NB4 (cell line): ENCODE measurements at regions not wholly inside any gene's neighbourhood (a gene's known extent, or its start where the extent isn't known, plus 50 kb on each side); places are given as distances from the start of the nearest gene placed in this dataset.

Experiments used
- MYC ChIP-seq: IDR thresholded peaks from 2 replicates; pipeline ENCODE4 v1.6.1; 2011; ENCODE audit warnings: low read depth, low read length
- POLR2A ChIP-seq: IDR thresholded peaks from 2 replicates; pipeline ENCODE4 v1.6.1; 2011; ENCODE audit warnings: mild to moderate bottlenecking; ENCODE audit not compliant: insufficient read length; ENCODE audit errors: extremely low read depth
- TF ChIP-seq, protein P1 (sequence below): IDR thresholded peaks from one replicate; pipeline ENCODE4 v1.5.1; 2012; ENCODE audit warnings: low read depth, low read length
- TF ChIP-seq, protein P2 (sequence below): IDR thresholded peaks from 2 replicates; pipeline ENCODE4 v1.6.1; 2011; ENCODE audit warnings: low read depth, low read length

DNA sequence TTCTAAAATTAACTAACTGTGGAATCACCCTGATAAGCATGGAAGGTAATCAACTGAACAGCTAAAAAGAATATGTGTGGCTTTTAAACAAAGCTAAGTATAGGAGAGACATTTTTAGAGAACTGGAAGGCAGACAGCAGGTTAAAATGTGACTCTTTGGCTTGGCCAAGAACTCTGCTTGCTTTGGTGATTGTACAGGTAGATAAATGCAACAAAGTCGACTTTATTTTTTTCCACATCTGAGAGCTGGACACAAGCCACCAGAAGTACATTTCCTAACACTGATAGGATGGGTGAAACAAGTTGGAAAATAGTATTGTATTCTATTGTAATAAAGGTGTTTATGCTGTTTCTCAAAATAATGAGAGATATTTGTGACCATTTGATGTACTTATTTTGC is 84.1 kb downstream of the RBMX2 start:
- TF ChIP-seq POLR2A (no peak), MYC (no peak)
- TF ChIP-seq, protein P1, sequence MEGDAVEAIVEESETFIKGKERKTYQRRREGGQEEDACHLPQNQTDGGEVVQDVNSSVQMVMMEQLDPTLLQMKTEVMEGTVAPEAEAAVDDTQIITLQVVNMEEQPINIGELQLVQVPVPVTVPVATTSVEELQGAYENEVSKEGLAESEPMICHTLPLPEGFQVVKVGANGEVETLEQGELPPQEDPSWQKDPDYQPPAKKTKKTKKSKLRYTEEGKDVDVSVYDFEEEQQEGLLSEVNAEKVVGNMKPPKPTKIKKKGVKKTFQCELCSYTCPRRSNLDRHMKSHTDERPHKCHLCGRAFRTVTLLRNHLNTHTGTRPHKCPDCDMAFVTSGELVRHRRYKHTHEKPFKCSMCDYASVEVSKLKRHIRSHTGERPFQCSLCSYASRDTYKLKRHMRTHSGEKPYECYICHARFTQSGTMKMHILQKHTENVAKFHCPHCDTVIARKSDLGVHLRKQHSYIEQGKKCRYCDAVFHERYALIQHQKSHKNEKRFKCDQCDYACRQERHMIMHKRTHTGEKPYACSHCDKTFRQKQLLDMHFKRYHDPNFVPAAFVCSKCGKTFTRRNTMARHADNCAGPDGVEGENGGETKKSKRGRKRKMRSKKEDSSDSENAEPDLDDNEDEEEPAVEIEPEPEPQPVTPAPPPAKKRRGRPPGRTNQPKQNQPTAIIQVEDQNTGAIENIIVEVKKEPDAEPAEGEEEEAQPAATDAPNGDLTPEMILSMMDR, result no peak
- TF ChIP-seq, protein P2, sequence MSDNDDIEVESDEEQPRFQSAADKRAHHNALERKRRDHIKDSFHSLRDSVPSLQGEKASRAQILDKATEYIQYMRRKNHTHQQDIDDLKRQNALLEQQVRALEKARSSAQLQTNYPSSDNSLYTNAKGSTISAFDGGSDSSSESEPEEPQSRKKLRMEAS, result no peak
